B cell (primary cell): ENCODE measurements at regions not wholly inside any gene's neighbourhood (a gene's known extent, or its start where the extent isn't known, plus 50 kb on each side); places are given as distances from the start of the nearest gene placed in this dataset.

Experiments used
- ATAC-seq: fragments of 200-7000 bp; cut with Tn5 transposase; one replicate; pipeline ENCODE4 v1.10.0; 2021; ENCODE audit warnings: low read depth, mild to moderate bottlenecking, moderate number of reproducible peaks, moderate library complexity
- CTCF ChIA-PET: fragments of 350-600 bp; sonication (Branson Sonifier 250); formaldehyde crosslinking; loops from one replicate; lab custom pipeline; 2021; ENCODE audit warnings: antibody characterized with exemption, inconsistent platforms; lab: Charles Lee
- POLR2A ChIA-PET: fragments of 350-600 bp; sonication (Branson Sonifier 250); formaldehyde crosslinking; loops from one replicate; lab custom pipeline; 2021; ENCODE audit warnings: antibody characterized with exemption; lab: Charles Lee
- DNase-seq: peaks from one replicate; pipeline ENCODE4 v3.0.0; 2013
- H2AFZ ChIP-seq: 2 replicates; pipeline ENCODE4 v1.6.1; 2012; ENCODE audit warnings: mild to moderate bottlenecking, low read depth, low read length; ENCODE audit not compliant: insufficient read depth, poor library complexity, severe bottlenecking
- H3K27ac ChIP-seq, 2 donors: 1 replicate in 1 of 2; 2 replicates in 1 of 2; pipeline ENCODE4 v1.5.1; 2012 to 2013; ENCODE audit warnings: low read length in 2 of 2, mild to moderate bottlenecking in 2 of 2, moderate library complexity in 1 of 2
- H3K27me3 ChIP-seq, 4 experiments: fragments of 200-600 bp in 1 of 4; sonication (generic) in 1 of 4; replicated peaks in 1 of 4; 1 replicate in 2 of 4; 2 replicates in 2 of 4; pipeline versions ENCODE4 v1.6.1 to v1.7.0; 2013 to 2016; ENCODE audit warnings: low read length in 3 of 4, mild to moderate bottlenecking in 2 of 4, mixed read lengths in 1 of 4, moderate library complexity in 1 of 4; ENCODE audit not compliant: insufficient read depth in 4 of 4, control insufficient read depth in 3 of 4; ENCODE audit errors: control extremely low read depth in 1 of 4
- H3K36me3 ChIP-seq, 2 experiments: replicated peaks in 1 of 2; 1 replicate in 1 of 2; 2 replicates in 1 of 2; pipeline versions ENCODE4 v1.6.1 to v1.7.1; 2013; ENCODE audit warnings: low read length in 1 of 2; ENCODE audit not compliant: insufficient read depth in 2 of 2, control insufficient read depth in 1 of 2; ENCODE audit errors: control extremely low read depth in 1 of 2, extremely low read depth in 1 of 2
- H3K4me1 ChIP-seq, 2 donors: fragments of 200-600 bp in 1 of 2; sonication (generic) in 1 of 2; 1 replicate in 1 of 2; 2 replicates in 1 of 2; pipeline versions ENCODE4 v1.5.1 to v1.6.1; 2013 to 2017; ENCODE audit warnings: low read length in 2 of 2; ENCODE audit not compliant: control insufficient read depth in 2 of 2, insufficient read depth in 2 of 2
- H3K4me2 ChIP-seq: replicated peaks from 2 replicates; pipeline ENCODE3; 2012; ENCODE audit warnings: mild to moderate bottlenecking, low read depth, low read length; ENCODE audit not compliant: poor library complexity, severe bottlenecking
- H3K4me3 ChIP-seq, 5 experiments: fragments of 200-600 bp in 1 of 5; sonication (generic) in 1 of 5; 1 replicate in 3 of 5; 2 replicates in 2 of 5; pipeline versions ENCODE4 v1.5.1 to v1.7.0; 2011 to 2016; ENCODE audit warnings: low read length in 4 of 5, mild to moderate bottlenecking in 4 of 5, low read depth in 2 of 5, control low read depth in 1 of 5, moderate library complexity in 1 of 5; ENCODE audit not compliant: insufficient read depth in 1 of 5; ENCODE audit errors: control extremely low read depth in 1 of 5, extremely low read depth in 1 of 5
- H3K79me2 ChIP-seq: fragments of 200-600 bp; sonication (generic); one replicate; pipeline ENCODE4 v1.6.0; 2016; ENCODE audit warnings: low read length; ENCODE audit not compliant: control insufficient read depth, insufficient read depth
- H3K9ac ChIP-seq: fragments of 200-600 bp; sonication (generic); 2 replicates; pipeline ENCODE4 v1.6.1; 2017; ENCODE audit warnings: mild to moderate bottlenecking, low read length, moderate library complexity
- H3K9me3 ChIP-seq, 3 donors: one replicate each; pipeline versions ENCODE4 v1.6.1 to v1.7.1; 2013; ENCODE audit warnings: low read length in 2 of 3; ENCODE audit not compliant: control insufficient read depth in 2 of 3, insufficient read depth in 1 of 3; ENCODE audit errors: control extremely low read depth in 1 of 3
- H4K20me1 ChIP-seq: 2 replicates; pipeline ENCODE4 v1.6.0; 2012; ENCODE audit warnings: mild to moderate bottlenecking, low read length; ENCODE audit not compliant: insufficient read depth, control insufficient read depth, poor library complexity, severe bottlenecking
- H3K27ac Mint-ChIP-seq: one replicate; pipeline ENCODE4 v1.8.0; 2021; ENCODE audit warnings: mixed read lengths
- H3K27me3 Mint-ChIP-seq: one replicate; pipeline ENCODE4 v1.8.0; 2021; ENCODE audit warnings: mixed read lengths
- H3K4me1 Mint-ChIP-seq: one replicate; pipeline ENCODE4 v1.8.0; 2021; ENCODE audit warnings: mixed read lengths
- H3K4me3 Mint-ChIP-seq: one replicate; pipeline ENCODE4 v1.8.0; 2021; ENCODE audit warnings: mixed read lengths
- H3K9me3 Mint-ChIP-seq: one replicate; pipeline ENCODE4 v1.8.0; 2022; ENCODE audit warnings: mixed read lengths; ENCODE audit not compliant: insufficient read depth
- EZH2 ChIP-seq: IDR thresholded peaks from 2 replicates; pipeline ENCODE4 v1.6.1; 2012; ENCODE audit warnings: borderline replicate concordance, low read depth, mild to moderate bottlenecking, moderate library complexity, low read length; ENCODE audit not compliant: insufficient read depth, poor library complexity, severe bottlenecking
- WGBS: methylation state at CpG from one replicate; pipeline ENCODE4 v1.1.5; 2013; ENCODE audit warnings: missing lambda C conversion rate; ENCODE audit not compliant: insufficient coverage; 5-methylcytosine and 5-hydroxymethylcytosine counted together
- intact Hi-C: fragments of 100-400 bp; cut with micrococcal nuclease; formaldehyde crosslinking; loops from one replicate; pipeline ENCODE4 v1.10.0; 2022
- TF ChIP-seq, protein P1 (sequence below): fragments of 200-600 bp; IDR thresholded peaks from one replicate; pipeline ENCODE4 v1.8.0; 2022; ENCODE audit warnings: antibody characterized with exemption, mild to moderate bottlenecking

DNA sequence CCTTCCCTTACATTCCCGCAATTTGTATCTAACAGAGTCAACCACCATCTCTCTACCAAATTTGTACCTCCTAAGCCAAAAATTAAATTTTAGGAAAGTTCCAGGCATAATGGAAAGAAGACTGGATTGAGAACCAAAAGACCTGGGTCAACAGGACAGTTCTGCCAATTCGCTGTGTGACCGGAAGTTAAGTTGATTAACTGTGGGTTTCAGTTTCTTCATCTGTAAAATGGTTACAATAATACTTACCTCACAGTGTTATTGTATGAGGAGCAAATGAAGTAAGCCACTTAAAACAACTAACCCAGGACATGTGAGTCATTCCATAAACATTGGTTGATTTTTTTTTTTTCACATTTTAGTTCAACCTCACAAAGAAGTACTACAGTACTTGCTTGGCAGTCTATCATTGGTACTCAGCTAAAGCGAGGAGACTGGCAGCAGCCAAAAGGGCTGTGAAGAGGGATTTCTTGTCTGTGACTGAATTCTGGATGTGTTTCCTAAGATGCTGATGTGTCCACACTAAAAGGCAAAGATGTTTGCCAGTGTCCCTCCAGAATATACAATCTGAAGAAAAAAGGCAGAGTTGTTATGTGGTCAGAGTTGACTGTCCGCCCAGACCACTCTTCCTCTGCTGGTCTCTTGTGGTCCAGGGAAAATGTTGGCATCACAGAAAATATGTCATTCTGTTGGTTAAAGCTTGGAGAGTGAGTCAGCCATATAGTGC lies 198.6 kb downstream of the TLE1 start:
- no peak overlapping the region for H3K9ac ChIP-seq
- no peak overlapping the region for H3K4me3 ChIP-seq
- H3K4me1 ChIP-seq = no peaks in the 10 kb centered on the region
- intact Hi-C loops = no loop called here
- no peaks in the 10 kb centered on the region for H4K20me1 ChIP-seq
- H3K27ac ChIP-seq = no peak overlapping the region
- ChIA-PET CTCF (no interaction called here), POLR2A (no interaction called here)
- H3K79me2 ChIP-seq = no peaks in the 10 kb centered on the region
- no peaks in the 10 kb centered on the region for H3K9me3 Mint-ChIP-seq
- no peaks in the 10 kb centered on the region for H3K36me3 ChIP-seq
- H3K9me3 ChIP-seq = no peaks in the 10 kb centered on the region
- no peak overlapping the region for H2AFZ ChIP-seq
- no peak overlapping the region for H3K27ac Mint-ChIP-seq
- no peak for TF ChIP-seq EZH2
- TF ChIP-seq, protein P1, sequence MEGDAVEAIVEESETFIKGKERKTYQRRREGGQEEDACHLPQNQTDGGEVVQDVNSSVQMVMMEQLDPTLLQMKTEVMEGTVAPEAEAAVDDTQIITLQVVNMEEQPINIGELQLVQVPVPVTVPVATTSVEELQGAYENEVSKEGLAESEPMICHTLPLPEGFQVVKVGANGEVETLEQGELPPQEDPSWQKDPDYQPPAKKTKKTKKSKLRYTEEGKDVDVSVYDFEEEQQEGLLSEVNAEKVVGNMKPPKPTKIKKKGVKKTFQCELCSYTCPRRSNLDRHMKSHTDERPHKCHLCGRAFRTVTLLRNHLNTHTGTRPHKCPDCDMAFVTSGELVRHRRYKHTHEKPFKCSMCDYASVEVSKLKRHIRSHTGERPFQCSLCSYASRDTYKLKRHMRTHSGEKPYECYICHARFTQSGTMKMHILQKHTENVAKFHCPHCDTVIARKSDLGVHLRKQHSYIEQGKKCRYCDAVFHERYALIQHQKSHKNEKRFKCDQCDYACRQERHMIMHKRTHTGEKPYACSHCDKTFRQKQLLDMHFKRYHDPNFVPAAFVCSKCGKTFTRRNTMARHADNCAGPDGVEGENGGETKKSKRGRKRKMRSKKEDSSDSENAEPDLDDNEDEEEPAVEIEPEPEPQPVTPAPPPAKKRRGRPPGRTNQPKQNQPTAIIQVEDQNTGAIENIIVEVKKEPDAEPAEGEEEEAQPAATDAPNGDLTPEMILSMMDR = no peak
- no peak overlapping the region for H3K4me2 ChIP-seq
- no peaks in the 10 kb centered on the region for H3K27me3 Mint-ChIP-seq
- no peaks in the 10 kb centered on the region for H3K27me3 ChIP-seq
- ATAC-seq (no peak), DNase-seq (no peak)
- H3K4me3 Mint-ChIP-seq = no peak overlapping the region
- 70% methylated on average over 2 of the region's 5 CpGs for WGBS
- H3K4me1 Mint-ChIP-seq = no peaks in the 10 kb centered on the region

GRCh38 chr9:81489046-81489445 lies 200.3 kb downstream of the TLE1 start:
- Histone ChIP-seq H3K9ac (no peak overlapping the region), H3K4me2 (no peak overlapping the region), H3K36me3 (no peaks in the 10 kb centered on the region), H3K27ac (no peak overlapping the region), H3K9me3 (no peaks in the 10 kb centered on the region), H3K4me3 (no peak overlapping the region), H2AFZ (no peak overlapping the region), H3K4me1 (no peaks in the 10 kb centered on the region), H3K79me2 (no peaks in the 10 kb centered on the region), H4K20me1 (no peaks in the 10 kb centered on the region), H3K27me3 (no peaks in the 10 kb centered on the region)
- CTCF ChIA-PET = no interaction called here
- TF ChIP-seq EZH2 = no peak
- TF ChIP-seq, protein P1 = no peak
- no peaks in the 10 kb centered on the region for H3K4me1 Mint-ChIP-seq
- WGBS = no CpG with 5 or more reads among the region's 1 CpG
- intact Hi-C loops = no loop called here
- POLR2A ChIA-PET = no interaction called here
- DNase-seq (no peak), ATAC-seq (no peak)
- no peak overlapping the region for H3K4me3 Mint-ChIP-seq
- H3K27ac Mint-ChIP-seq = no peak overlapping the region
- H3K27me3 Mint-ChIP-seq = no peaks in the 10 kb centered on the region
- H3K9me3 Mint-ChIP-seq = peaks cover 2% of the 10 kb centered on the region
